ENCODE measurements at regions not wholly inside any gene's neighbourhood (a gene's known extent, or its start where the extent isn't known, plus 50 kb on each side); places are given as distances from the start of the nearest gene placed in this dataset.

DNA sequence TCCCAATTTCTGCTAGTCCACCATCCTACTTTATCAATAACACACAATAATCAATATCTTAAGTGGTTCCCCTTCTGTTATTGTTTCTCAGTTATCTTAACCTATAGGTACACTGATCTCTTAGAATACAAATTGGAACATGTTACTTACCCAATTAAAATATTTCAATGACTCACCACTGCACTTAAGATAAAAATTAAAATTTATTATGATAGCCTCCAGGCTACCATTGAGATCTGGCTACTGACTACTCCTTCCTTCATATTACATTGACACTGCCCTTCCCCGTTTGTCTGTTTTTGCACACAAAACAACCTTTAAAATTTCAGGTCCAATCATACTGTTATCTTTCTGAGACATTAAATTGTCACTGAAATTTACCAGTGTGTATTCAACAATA is 1074.7 kb downstream of the ADGRL3 start:
- H3K36me3 ChIP-seq = no peaks in the 10 kb centered on the region
- H3K9me3 ChIP-seq = no peaks in the 10 kb centered on the region
- TF ChIP-seq, protein P1, sequence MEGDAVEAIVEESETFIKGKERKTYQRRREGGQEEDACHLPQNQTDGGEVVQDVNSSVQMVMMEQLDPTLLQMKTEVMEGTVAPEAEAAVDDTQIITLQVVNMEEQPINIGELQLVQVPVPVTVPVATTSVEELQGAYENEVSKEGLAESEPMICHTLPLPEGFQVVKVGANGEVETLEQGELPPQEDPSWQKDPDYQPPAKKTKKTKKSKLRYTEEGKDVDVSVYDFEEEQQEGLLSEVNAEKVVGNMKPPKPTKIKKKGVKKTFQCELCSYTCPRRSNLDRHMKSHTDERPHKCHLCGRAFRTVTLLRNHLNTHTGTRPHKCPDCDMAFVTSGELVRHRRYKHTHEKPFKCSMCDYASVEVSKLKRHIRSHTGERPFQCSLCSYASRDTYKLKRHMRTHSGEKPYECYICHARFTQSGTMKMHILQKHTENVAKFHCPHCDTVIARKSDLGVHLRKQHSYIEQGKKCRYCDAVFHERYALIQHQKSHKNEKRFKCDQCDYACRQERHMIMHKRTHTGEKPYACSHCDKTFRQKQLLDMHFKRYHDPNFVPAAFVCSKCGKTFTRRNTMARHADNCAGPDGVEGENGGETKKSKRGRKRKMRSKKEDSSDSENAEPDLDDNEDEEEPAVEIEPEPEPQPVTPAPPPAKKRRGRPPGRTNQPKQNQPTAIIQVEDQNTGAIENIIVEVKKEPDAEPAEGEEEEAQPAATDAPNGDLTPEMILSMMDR (IDR thresholded peaks at IDR 0.05) = no peak
- H3K27ac ChIP-seq = no peak overlapping the region
- no peaks in the 10 kb centered on the region for H3K27me3 ChIP-seq
- H3K4me1 ChIP-seq = no peaks in the 10 kb centered on the region
- no peak for DNase-seq (ENCODE audit: low spot score)
- H3K4me3 ChIP-seq = no peak overlapping the region

- no peak overlapping the region for H3K4me3 ChIP-seq
- no peaks in the 10 kb centered on the region for H3K4me1 ChIP-seq
- no peaks in the 10 kb centered on the region for H3K36me3 ChIP-seq
- no peak overlapping the region for H3K27ac ChIP-seq
- H3K9me3 ChIP-seq = no peaks in the 10 kb centered on the region
- DNase-seq (ENCODE audit: low spot score) = no peak
- TF ChIP-seq, protein P1 (IDR thresholded peaks at IDR 0.05) = no peak
- no peaks in the 10 kb centered on the region for H3K27me3 ChIP-seq
Measured at GRCh38 chr4:62271107-62271506, 1071.0 kb downstream of the ADGRL3 start.

GRCh38 chr4:62269918-62270317 is 1069.8 kb downstream of the ADGRL3 start:
- H3K27ac ChIP-seq = no peak overlapping the region
- no peak overlapping the region for H3K4me3 ChIP-seq
- TF ChIP-seq, protein P1 (IDR thresholded peaks at IDR 0.05) = no peak
- no peak for DNase-seq (ENCODE audit: low spot score)
- H3K9me3 ChIP-seq = no peaks in the 10 kb centered on the region
- no peaks in the 10 kb centered on the region for H3K36me3 ChIP-seq
- no peaks in the 10 kb centered on the region for H3K4me1 ChIP-seq
- no peaks in the 10 kb centered on the region for H3K27me3 ChIP-seq

GRCh38 chr4:62263454-62263853 is 1063.3 kb downstream of the ADGRL3 start:
- TF ChIP-seq, protein P1 (IDR thresholded peaks at IDR 0.05) = no peak
- DNase-seq (ENCODE audit: low spot score) = no peak
- no peak overlapping the region for H3K4me3 ChIP-seq
- no peaks in the 10 kb centered on the region for H3K27me3 ChIP-seq
- H3K36me3 ChIP-seq = no peaks in the 10 kb centered on the region
- H3K4me1 ChIP-seq = no peaks in the 10 kb centered on the region
- no peak overlapping the region for H3K27ac ChIP-seq
- no peaks in the 10 kb centered on the region for H3K9me3 ChIP-seq

GRCh38 chr4:62262676-62263075 is 1062.5 kb downstream of the ADGRL3 start:
- Histone ChIP-seq H3K27me3 (no peaks in the 10 kb centered on the region), H3K9me3 (no peaks in the 10 kb centered on the region), H3K36me3 (no peaks in the 10 kb centered on the region), H3K4me1 (no peaks in the 10 kb centered on the region), H3K4me3 (no peak overlapping the region), H3K27ac (no peak overlapping the region)
- TF ChIP-seq, protein P1 (IDR thresholded peaks at IDR 0.05) = no peak
- DNase-seq (ENCODE audit: low spot score) = no peak

GRCh38 chr4:62260254-62260653 is 1060.1 kb downstream of the ADGRL3 start:
- no peaks in the 10 kb centered on the region for H3K27me3 ChIP-seq
- TF ChIP-seq, protein P1 (IDR thresholded peaks at IDR 0.05) = no peak
- no peak overlapping the region for H3K27ac ChIP-seq
- no peaks in the 10 kb centered on the region for H3K4me1 ChIP-seq
- no peaks in the 10 kb centered on the region for H3K9me3 ChIP-seq
- H3K4me3 ChIP-seq = no peak overlapping the region
- H3K36me3 ChIP-seq = no peaks in the 10 kb centered on the region
- DNase-seq (ENCODE audit: low spot score) = no peak
